Suprapubic skin (tissue), 4 donors: ENCODE measurements at regions not wholly inside any gene's neighbourhood (a gene's known extent, or its start where the extent isn't known, plus 50 kb on each side); places are given as distances from the start of the nearest gene placed in this dataset.
"Not testable (repeated sequence)": the region's sequence is repeated elsewhere in the genome, so short reads cannot be mapped to it uniquely, and the experiment has no call there.

Experiments
- DNase-seq, 2 donors: peaks; one replicate each; pipeline ENCODE4 v3.0.0-alpha.2; 2019; ENCODE audit warnings: low spot score in 2 of 2
- H3K27ac ChIP-seq: fragments of 200-600 bp; sonication (generic); one replicate; pipeline ENCODE4 v1.5.1; 2019
- H3K27me3 ChIP-seq: fragments of 200-600 bp; sonication (generic); one replicate; pipeline ENCODE4 v1.5.1; 2019
- H3K36me3 ChIP-seq: fragments of 200-600 bp; sonication (generic); one replicate; pipeline ENCODE4 v1.5.1; 2019
- H3K4me1 ChIP-seq: fragments of 200-600 bp; sonication (generic); one replicate; pipeline ENCODE4 v1.5.1; 2019
- H3K4me3 ChIP-seq: fragments of 200-600 bp; sonication (generic); one replicate; pipeline ENCODE4 v1.5.1; 2019; ENCODE audit warnings: mild to moderate bottlenecking
- H3K9me3 ChIP-seq: fragments of 200-600 bp; sonication (generic); one replicate; pipeline ENCODE4 v1.5.1; 2019
- EP300 ChIP-seq: sonication (generic); formaldehyde crosslinking; IDR thresholded peaks from one replicate; pipeline ENCODE4 v1.6.1; 2017; ENCODE audit warnings: antibody characterized with exemption
- POLR2A ChIP-seq, 2 donors: fragments of 450-650 bp; IDR thresholded peaks; one replicate each; pipeline ENCODE4 v1.6.1; 2017; ENCODE audit warnings: antibody characterized with exemption in 2 of 2, mild to moderate bottlenecking in 2 of 2, moderate library complexity in 2 of 2
- POLR2AphosphoS5 ChIP-seq, 3 donors: sonication (generic); formaldehyde crosslinking; IDR thresholded peaks; one replicate each; pipeline ENCODE4 v1.6.1; 2017; ENCODE audit warnings: antibody characterized with exemption in 3 of 3
- WGBS: methylation state at CpG from one replicate; pipeline ENCODE4 v1.1.5; 2018; 5-methylcytosine and 5-hydroxymethylcytosine counted together
- TF ChIP-seq, protein P1 (sequence below), 2 donors: fragments of 200-600 bp in 1 of 2; fragments of 450-650 bp in 1 of 2; sonication (generic) in 1 of 2; IDR thresholded peaks; one replicate each; pipeline ENCODE4 v1.5.1; 2016 to 2019; ENCODE audit warnings: antibody characterized with exemption in 2 of 2, mild to moderate bottlenecking in 1 of 2, moderate library complexity in 1 of 2

GRCh38 chr13:57897225-57897624, 265.7 kb downstream of the PCDH17 start:
- DNase-seq, result no peak
- Histone ChIP-seq H3K27ac (no peak overlapping the region), H3K4me1 (no peaks in the 10 kb centered on the region), H3K36me3 (no peaks in the 10 kb centered on the region), H3K27me3 (no peaks in the 10 kb centered on the region), H3K9me3 (no peaks in the 10 kb centered on the region), H3K4me3 (no peak overlapping the region)
- TF ChIP-seq POLR2A (IDR thresholded peaks at IDR 0.05) (no peak), POLR2AphosphoS5 (IDR thresholded peaks at IDR 0.05) (no peak), EP300 (no peak)
- TF ChIP-seq, protein P1, sequence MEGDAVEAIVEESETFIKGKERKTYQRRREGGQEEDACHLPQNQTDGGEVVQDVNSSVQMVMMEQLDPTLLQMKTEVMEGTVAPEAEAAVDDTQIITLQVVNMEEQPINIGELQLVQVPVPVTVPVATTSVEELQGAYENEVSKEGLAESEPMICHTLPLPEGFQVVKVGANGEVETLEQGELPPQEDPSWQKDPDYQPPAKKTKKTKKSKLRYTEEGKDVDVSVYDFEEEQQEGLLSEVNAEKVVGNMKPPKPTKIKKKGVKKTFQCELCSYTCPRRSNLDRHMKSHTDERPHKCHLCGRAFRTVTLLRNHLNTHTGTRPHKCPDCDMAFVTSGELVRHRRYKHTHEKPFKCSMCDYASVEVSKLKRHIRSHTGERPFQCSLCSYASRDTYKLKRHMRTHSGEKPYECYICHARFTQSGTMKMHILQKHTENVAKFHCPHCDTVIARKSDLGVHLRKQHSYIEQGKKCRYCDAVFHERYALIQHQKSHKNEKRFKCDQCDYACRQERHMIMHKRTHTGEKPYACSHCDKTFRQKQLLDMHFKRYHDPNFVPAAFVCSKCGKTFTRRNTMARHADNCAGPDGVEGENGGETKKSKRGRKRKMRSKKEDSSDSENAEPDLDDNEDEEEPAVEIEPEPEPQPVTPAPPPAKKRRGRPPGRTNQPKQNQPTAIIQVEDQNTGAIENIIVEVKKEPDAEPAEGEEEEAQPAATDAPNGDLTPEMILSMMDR (IDR thresholded peaks at IDR 0.05), result no peak

GRCh38 chr13:57899096-57899495, 267.6 kb downstream of the PCDH17 start:
- Histone ChIP-seq H3K9me3 (peaks cover 4% of the 10 kb centered on the region), H3K4me3 (no peak overlapping the region), H3K36me3 (no peaks in the 10 kb centered on the region), H3K27ac (no peak overlapping the region), H3K4me1 (no peaks in the 10 kb centered on the region), H3K27me3 (no peaks in the 10 kb centered on the region)
- no peak for DNase-seq
- TF ChIP-seq POLR2AphosphoS5 (IDR thresholded peaks at IDR 0.05), result no peak
- TF ChIP-seq, protein P1 (IDR thresholded peaks at IDR 0.05), result no peak
- no peak for TF ChIP-seq EP300
- TF ChIP-seq POLR2A (IDR thresholded peaks at IDR 0.05), result no peak
- WGBS, result 87% methylated on average over 4 of the region's 4 CpGs

- H3K9me3 ChIP-seq, H3K4me1 ChIP-seq, H3K27me3 ChIP-seq, H3K4me3 ChIP-seq, H3K36me3 ChIP-seq, H3K27ac ChIP-seq, DNase-seq: not testable (repeated sequence)
- 94% methylated on average over 11 of the region's 11 CpGs for WGBS
These were observed 278.3 kb downstream of the PCDH17 start for GRCh38 chr13:57909833-57910232.

- Histone ChIP-seq H3K4me3 (no peak overlapping the region), H3K27ac (no peak overlapping the region), H3K9me3 (no peaks in the 10 kb centered on the region), H3K27me3 (no peaks in the 10 kb centered on the region), H3K4me1 (no peaks in the 10 kb centered on the region), H3K36me3 (no peaks in the 10 kb centered on the region)
- WGBS, result 70% methylated on average over 3 of the region's 3 CpGs
- TF ChIP-seq EP300, result no peak
- TF ChIP-seq, protein P1 (IDR thresholded peaks at IDR 0.05), result no peak
- TF ChIP-seq POLR2A (IDR thresholded peaks at IDR 0.05), result no peak
- TF ChIP-seq POLR2AphosphoS5 (IDR thresholded peaks at IDR 0.05), result no peak
- DNase-seq, result no peak
These were observed 286.5 kb downstream of the PCDH17 start for GRCh38 chr13:57918086-57918485.

- Histone ChIP-seq H3K4me3 (no peak overlapping the region), H3K36me3 (no peaks in the 10 kb centered on the region), H3K4me1 (no peaks in the 10 kb centered on the region), H3K27ac (no peak overlapping the region), H3K9me3 (no peaks in the 10 kb centered on the region), H3K27me3 (no peaks in the 10 kb centered on the region)
- no peak for DNase-seq
- TF ChIP-seq, protein P1 (IDR thresholded peaks at IDR 0.05), result no peak
- TF ChIP-seq POLR2AphosphoS5 (IDR thresholded peaks at IDR 0.05), result no peak
- TF ChIP-seq EP300, result no peak
- TF ChIP-seq POLR2A (IDR thresholded peaks at IDR 0.05), result no peak
- 77% methylated on average over 2 of the region's 2 CpGs for WGBS
These were observed 287.4 kb downstream of the PCDH17 start for GRCh38 chr13:57918913-57919312.

GRCh38 chr13:57925250-57925649, 293.7 kb downstream of the PCDH17 start:
- WGBS, result 75% methylated on average over 3 of the region's 3 CpGs

More at GRCh38 chr13:57925250-57925649, 293.7 kb downstream of the PCDH17 start:
- Histone ChIP-seq H3K27ac (no peak overlapping the region), H3K9me3 (peaks cover 5% of the 10 kb centered on the region), H3K36me3 (no peaks in the 10 kb centered on the region), H3K27me3 (no peaks in the 10 kb centered on the region), H3K4me3 (no peak overlapping the region), H3K4me1 (no peaks in the 10 kb centered on the region)
- no peak for DNase-seq
- TF ChIP-seq EP300, result no peak
- TF ChIP-seq POLR2A (IDR thresholded peaks at IDR 0.05), result no peak
- no peak for TF ChIP-seq POLR2AphosphoS5 (IDR thresholded peaks at IDR 0.05)
- TF ChIP-seq, protein P1 (IDR thresholded peaks at IDR 0.05), result no peak
